Neural cell (in vitro differentiated cells): ENCODE measurements at regions not wholly inside any gene's neighbourhood (a gene's known extent, or its start where the extent isn't known, plus 50 kb on each side); places are given as distances from the start of the nearest gene placed in this dataset.

Source experiments
- H2AFZ ChIP-seq: fragments of 200-600, 300-800 bp; sonication (generic), shearing (Covaris generic); 2 replicates; pipeline ENCODE4 v1.6.0; 2014; ENCODE audit warnings: low read depth, mild to moderate bottlenecking, antibody characterized with exemption, low read length, moderate library complexity
- H3F3A ChIP-seq: fragments of 200-600 bp; shearing (Covaris generic); 2 replicates; pipeline ENCODE4 v1.6.1; 2016; ENCODE audit warnings: mild to moderate bottlenecking, moderate library complexity, mixed read lengths, antibody characterized with exemption, low read length; ENCODE audit not compliant: insufficient read depth, poor library complexity, severe bottlenecking
- H3K27ac ChIP-seq: fragments of 200-600, 300-800 bp; sonication (generic), shearing (Covaris generic); 2 replicates; pipeline ENCODE4 v1.5.1; 2014; ENCODE audit warnings: mild to moderate bottlenecking, low read length, moderate library complexity
- H3K27me3 ChIP-seq: fragments of 300-800, 200-600 bp; sonication (generic), shearing (Covaris generic); 2 replicates; pipeline ENCODE4 v1.6.0; 2014; ENCODE audit warnings: mild to moderate bottlenecking, low read depth, low read length, moderate library complexity; ENCODE audit not compliant: insufficient read depth
- H3K36me3 ChIP-seq: fragments of 300-800, 200-600 bp; sonication (generic), shearing (Covaris generic); 2 replicates; pipeline ENCODE4 v1.5.1; 2014; ENCODE audit warnings: mild to moderate bottlenecking, antibody characterized with exemption, low read length, moderate library complexity; ENCODE audit not compliant: insufficient read depth
- H3K4me2 ChIP-seq: fragments of 300-800, 200-600 bp; sonication (generic), shearing (Covaris generic); 2 replicates; pipeline ENCODE4 v1.6.0; 2014; ENCODE audit warnings: mild to moderate bottlenecking, low read length
- H3K4me3 ChIP-seq: fragments of 300-800, 200-600 bp; sonication (generic), shearing (Covaris generic); 2 replicates; pipeline ENCODE4 v1.5.1; 2014; ENCODE audit warnings: mild to moderate bottlenecking, low read length, moderate library complexity
- H3K79me2 ChIP-seq: fragments of 200-600 bp; shearing (Covaris generic); replicated peaks from 2 replicates; pipeline ENCODE4 v1.6.0; 2014; ENCODE audit warnings: mild to moderate bottlenecking, low read length, moderate library complexity; ENCODE audit not compliant: insufficient read depth
- H3K9ac ChIP-seq: fragments of 300-800, 200-600 bp; sonication (generic), shearing (Covaris generic); 2 replicates; pipeline ENCODE4 v1.6.1; 2016; ENCODE audit warnings: mild to moderate bottlenecking, low read length, mixed read lengths
- H3K9me2 ChIP-seq: fragments of 200-600 bp; shearing (Covaris generic); 2 replicates; pipeline ENCODE4 v1.6.1; 2016; ENCODE audit warnings: mild to moderate bottlenecking, low read length, mixed read lengths; ENCODE audit not compliant: insufficient read depth
- H3K9me3 ChIP-seq: fragments of 200-600, 300-800 bp; sonication (generic), shearing (Covaris generic); 2 replicates; pipeline ENCODE4 v1.6.1; 2016; ENCODE audit warnings: mild to moderate bottlenecking, mixed run types, low read length, moderate library complexity, mixed read lengths
- H4K20me1 ChIP-seq: fragments of 200-600 bp; shearing (Covaris generic); 2 replicates; pipeline ENCODE4 v1.6.1; 2016; ENCODE audit warnings: mild to moderate bottlenecking, mixed run types; ENCODE audit not compliant: insufficient read depth
- EP300 ChIP-seq: fragments of 450-650 bp; conservative IDR thresholded peaks from 2 replicates; pipeline ENCODE4 v1.6.1; 2014; ENCODE audit warnings: antibody characterized with exemption, mild to moderate bottlenecking, moderate library complexity; ENCODE audit not compliant: poor library complexity, severe bottlenecking
- EZH2 ChIP-seq: fragments of 200-600, 300-800 bp; shearing (Covaris generic), sonication (generic); IDR thresholded peaks from 2 replicates; pipeline ENCODE4 v1.6.1; 2014; ENCODE audit warnings: antibody characterized with exemption, low read length, borderline replicate concordance, mild to moderate bottlenecking; ENCODE audit not compliant: insufficient read depth, poor library complexity, severe bottlenecking
- MXI1 ChIP-seq: fragments of 450-650 bp; conservative IDR thresholded peaks from 2 replicates; pipeline ENCODE4 v1.6.1; 2014; ENCODE audit warnings: antibody characterized with exemption, mild to moderate bottlenecking; ENCODE audit not compliant: poor library complexity, severe bottlenecking
- POLR2AphosphoS5 ChIP-seq: IDR thresholded peaks from 2 replicates; pipeline ENCODE4 v1.6.1; 2012
- RAD21 ChIP-seq: fragments of 450-650 bp; conservative IDR thresholded peaks from 2 replicates; pipeline ENCODE4 v1.6.1; 2014; ENCODE audit warnings: antibody characterized with exemption, mild to moderate bottlenecking, moderate library complexity
- REST ChIP-seq: IDR thresholded peaks from 2 replicates; pipeline ENCODE4 v1.6.1; 2012; ENCODE audit warnings: borderline replicate concordance
- SMC3 ChIP-seq: fragments of 450-650 bp; conservative IDR thresholded peaks from 2 replicates; pipeline ENCODE4 v1.6.1; 2014; ENCODE audit warnings: antibody characterized with exemption, mild to moderate bottlenecking, moderate library complexity; ENCODE audit not compliant: poor library complexity
- TAF1 ChIP-seq: IDR thresholded peaks from 2 replicates; pipeline ENCODE4 v1.6.1; 2012; ENCODE audit warnings: low read depth
- TF ChIP-seq, protein P1 (sequence below): fragments of 450-650 bp; IDR thresholded peaks from 2 replicates; pipeline ENCODE4 v1.5.1; 2014; ENCODE audit warnings: antibody characterized with exemption, mild to moderate bottlenecking, moderate library complexity; ENCODE audit not compliant: poor library complexity, severe bottlenecking

GRCh38 chr9:32220750-32221149 lies 163.7 kb upstream of the ACO1 start:
- H3K4me3 ChIP-seq = no peak overlapping the region
- H3K27me3 ChIP-seq = no peaks in the 10 kb centered on the region
- TF ChIP-seq POLR2AphosphoS5 (no peak), TAF1 (no peak), EP300 (no peak), SMC3 (no peak), REST (no peak), MXI1 (no peak), EZH2 (no peak), RAD21 (no peak)
- TF ChIP-seq, protein P1, sequence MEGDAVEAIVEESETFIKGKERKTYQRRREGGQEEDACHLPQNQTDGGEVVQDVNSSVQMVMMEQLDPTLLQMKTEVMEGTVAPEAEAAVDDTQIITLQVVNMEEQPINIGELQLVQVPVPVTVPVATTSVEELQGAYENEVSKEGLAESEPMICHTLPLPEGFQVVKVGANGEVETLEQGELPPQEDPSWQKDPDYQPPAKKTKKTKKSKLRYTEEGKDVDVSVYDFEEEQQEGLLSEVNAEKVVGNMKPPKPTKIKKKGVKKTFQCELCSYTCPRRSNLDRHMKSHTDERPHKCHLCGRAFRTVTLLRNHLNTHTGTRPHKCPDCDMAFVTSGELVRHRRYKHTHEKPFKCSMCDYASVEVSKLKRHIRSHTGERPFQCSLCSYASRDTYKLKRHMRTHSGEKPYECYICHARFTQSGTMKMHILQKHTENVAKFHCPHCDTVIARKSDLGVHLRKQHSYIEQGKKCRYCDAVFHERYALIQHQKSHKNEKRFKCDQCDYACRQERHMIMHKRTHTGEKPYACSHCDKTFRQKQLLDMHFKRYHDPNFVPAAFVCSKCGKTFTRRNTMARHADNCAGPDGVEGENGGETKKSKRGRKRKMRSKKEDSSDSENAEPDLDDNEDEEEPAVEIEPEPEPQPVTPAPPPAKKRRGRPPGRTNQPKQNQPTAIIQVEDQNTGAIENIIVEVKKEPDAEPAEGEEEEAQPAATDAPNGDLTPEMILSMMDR = no peak
- H3K9me2 ChIP-seq = no peaks in the 10 kb centered on the region
- H3K9ac ChIP-seq = no peak overlapping the region
- no peak overlapping the region for H3K4me2 ChIP-seq
- no peak overlapping the region for H2AFZ ChIP-seq
- no peaks in the 10 kb centered on the region for H3F3A ChIP-seq
- H4K20me1 ChIP-seq = no peaks in the 10 kb centered on the region
- no peak overlapping the region for H3K27ac ChIP-seq
- H3K79me2 ChIP-seq = no peaks in the 10 kb centered on the region
- H3K36me3 ChIP-seq = no peaks in the 10 kb centered on the region
- H3K9me3 ChIP-seq = no peaks in the 10 kb centered on the region

DNA sequence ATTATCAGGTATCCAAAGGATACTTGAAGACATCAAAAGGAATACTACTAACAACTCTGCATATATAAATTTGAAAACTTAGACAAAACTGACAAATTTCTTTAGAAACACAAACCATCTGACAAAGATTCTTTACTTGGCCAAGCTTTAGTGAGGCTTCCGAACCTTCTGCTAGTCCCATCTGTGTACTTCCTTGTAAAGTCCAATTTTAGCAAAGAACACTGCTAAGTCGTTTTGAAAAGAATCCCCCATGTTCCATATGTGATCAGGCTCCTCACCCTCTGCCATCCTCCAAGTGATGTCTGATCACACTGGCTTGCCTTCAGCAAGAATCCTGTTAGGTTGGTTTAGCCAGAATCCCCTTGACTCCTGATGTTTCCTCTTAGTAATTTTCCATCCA lies 150.0 kb upstream of the ACO1 start:
- TF ChIP-seq REST (no peak), RAD21 (no peak), TAF1 (no peak), MXI1 (no peak), POLR2AphosphoS5 (no peak), EZH2 (no peak)
- Histone ChIP-seq H3K27me3 (no peaks in the 10 kb centered on the region), H4K20me1 (no peaks in the 10 kb centered on the region), H3K27ac (no peak overlapping the region), H3K36me3 (no peaks in the 10 kb centered on the region), H3K9me2 (no peaks in the 10 kb centered on the region), H3K4me3 (no peak overlapping the region), H3F3A (no peaks in the 10 kb centered on the region), H3K9me3 (no peaks in the 10 kb centered on the region), H3K9ac (no peak overlapping the region), H3K4me2 (no peak overlapping the region), H3K79me2 (no peaks in the 10 kb centered on the region), H2AFZ (no peak overlapping the region)
